ENCODE measurements at regions not wholly inside any gene's neighbourhood (a gene's known extent, or its start where the extent isn't known, plus 50 kb on each side); places are given as distances from the start of the nearest gene placed in this dataset.

DNA sequence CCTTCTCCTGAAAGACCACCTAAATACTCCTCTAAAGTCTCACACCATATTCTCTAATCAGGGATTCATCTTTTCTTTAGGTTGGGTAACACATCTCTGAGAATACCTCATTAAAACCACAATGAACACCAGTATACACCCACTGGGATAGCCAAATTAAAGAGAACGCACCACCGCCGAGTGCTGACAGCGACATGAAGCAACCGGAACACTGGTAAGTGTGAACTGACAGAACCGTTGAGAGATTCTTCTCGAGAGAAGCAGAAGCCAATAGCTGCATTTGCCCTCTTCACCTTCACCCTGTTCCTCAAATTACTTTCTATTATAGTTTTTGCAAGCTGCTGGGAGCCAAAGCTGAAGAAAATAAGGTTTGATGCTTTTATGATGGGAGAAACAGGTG, 318.5 kb downstream of the FBXO15 start:
- WGBS (ENCODE audit: insufficient coverage) = 96% methylated on average over 5 of the region's 7 CpGs
- no peak overlapping the region for H3K4me3 ChIP-seq (ENCODE audit: low read depth, low read length)
- H3K9me3 ChIP-seq (ENCODE audit: control insufficient read depth, insufficient read depth, low read length) = no peaks in the 10 kb centered on the region
- DNase-seq (ENCODE audit: low read depth in 4 of 6, low spot score in 6 of 6) = no peak
- H3K27me3 ChIP-seq (ENCODE audit: control insufficient read depth, insufficient read depth, low read length) = no peaks in the 10 kb centered on the region
- no peaks in the 10 kb centered on the region for H3K36me3 ChIP-seq (ENCODE audit: control insufficient read depth, insufficient read depth, low read length)
- H3K4me1 ChIP-seq (ENCODE audit: control insufficient read depth, insufficient read depth, low read length) = no peaks in the 10 kb centered on the region
- H3K27ac ChIP-seq (ENCODE audit: low read depth, low read length) = no peak overlapping the region

DNA sequence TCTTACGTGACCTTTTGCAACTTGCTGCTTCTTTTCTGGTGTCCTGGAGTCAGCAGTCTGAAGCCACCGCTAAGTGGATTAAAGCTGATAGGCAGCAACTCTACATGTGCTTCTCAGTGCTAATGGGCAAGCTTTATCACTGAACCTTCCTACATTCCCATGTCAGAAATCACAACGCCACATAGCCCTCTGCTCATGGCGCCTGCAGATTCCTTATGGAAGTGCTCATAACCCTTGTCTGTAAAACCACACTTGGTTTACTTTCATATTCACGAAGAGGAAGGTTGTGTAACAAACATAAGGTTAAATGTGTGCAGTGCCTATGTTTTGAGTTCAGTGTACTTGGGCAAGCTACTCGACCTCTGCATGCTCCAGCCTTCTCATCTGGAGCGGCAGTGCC, 319.8 kb downstream of the FBXO15 start:
- no peaks in the 10 kb centered on the region for H3K4me1 ChIP-seq (ENCODE audit: control insufficient read depth, insufficient read depth, low read length)
- H3K27ac ChIP-seq (ENCODE audit: low read depth, low read length) = no peak overlapping the region
- H3K36me3 ChIP-seq (ENCODE audit: control insufficient read depth, insufficient read depth, low read length) = no peaks in the 10 kb centered on the region
- H3K9me3 ChIP-seq (ENCODE audit: control insufficient read depth, insufficient read depth, low read length) = no peaks in the 10 kb centered on the region
- H3K4me3 ChIP-seq (ENCODE audit: low read depth, low read length) = no peak overlapping the region
- no peaks in the 10 kb centered on the region for H3K27me3 ChIP-seq (ENCODE audit: control insufficient read depth, insufficient read depth, low read length)
- no peak for DNase-seq (ENCODE audit: low read depth in 4 of 6, low spot score in 6 of 6)
- 83% methylated on average over 5 of the region's 7 CpGs for WGBS (ENCODE audit: insufficient coverage)

DNA sequence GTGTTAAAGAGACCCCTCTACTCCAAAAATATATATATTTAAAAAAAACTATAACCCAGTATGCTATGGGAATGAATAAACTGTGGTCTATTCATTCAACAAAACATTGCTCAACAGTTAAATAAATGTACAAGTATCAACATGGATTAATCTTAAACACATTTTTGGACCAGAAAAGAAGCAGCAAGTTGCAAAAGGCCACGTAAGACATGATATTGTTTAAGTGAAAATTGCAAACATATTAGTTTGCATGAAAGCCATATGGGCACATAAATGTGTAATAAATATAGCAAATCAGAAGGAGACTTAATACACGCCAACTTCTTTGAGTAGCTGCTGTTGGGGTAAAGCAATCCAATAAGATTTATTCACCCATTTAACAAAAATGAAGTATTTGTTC, 321.5 kb downstream of the FBXO15 start:
- no CpG with 5 or more reads among the region's 2 CpGs for WGBS (ENCODE audit: insufficient coverage)
- H3K4me3 ChIP-seq (ENCODE audit: low read depth, low read length) = no peak overlapping the region
- no peak overlapping the region for H3K27ac ChIP-seq (ENCODE audit: low read depth, low read length)
- H3K36me3 ChIP-seq (ENCODE audit: control insufficient read depth, insufficient read depth, low read length) = no peaks in the 10 kb centered on the region
- H3K4me1 ChIP-seq (ENCODE audit: control insufficient read depth, insufficient read depth, low read length) = no peaks in the 10 kb centered on the region
- H3K27me3 ChIP-seq (ENCODE audit: control insufficient read depth, insufficient read depth, low read length) = no peaks in the 10 kb centered on the region
- no peaks in the 10 kb centered on the region for H3K9me3 ChIP-seq (ENCODE audit: control insufficient read depth, insufficient read depth, low read length)
- DNase-seq (ENCODE audit: low read depth in 4 of 6, low spot score in 6 of 6) = no peak

DNA sequence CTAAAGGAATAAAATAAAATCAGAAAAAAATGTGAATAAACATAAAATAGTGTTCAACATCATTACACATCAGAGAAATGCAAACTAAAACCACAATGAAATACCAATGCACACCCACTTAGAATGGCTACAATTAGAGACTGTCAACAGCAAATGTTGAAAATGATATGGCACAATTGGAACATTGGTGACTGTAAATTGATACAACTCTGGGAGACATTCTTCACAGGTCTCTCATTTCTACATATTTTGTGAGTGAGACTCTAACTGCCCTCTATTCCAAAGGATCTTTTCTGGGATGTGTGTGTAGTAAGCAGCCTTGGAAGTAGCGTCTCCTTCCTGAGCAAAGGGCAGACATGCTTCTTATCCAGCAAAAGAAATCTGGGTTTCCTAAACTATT, 323.0 kb downstream of the FBXO15 start:
- Histone ChIP-seq H3K27me3 (ENCODE audit: control insufficient read depth, insufficient read depth, low read length) (no peaks in the 10 kb centered on the region), H3K4me1 (ENCODE audit: control insufficient read depth, insufficient read depth, low read length) (no peaks in the 10 kb centered on the region), H3K36me3 (ENCODE audit: control insufficient read depth, insufficient read depth, low read length) (no peaks in the 10 kb centered on the region), H3K4me3 (ENCODE audit: low read depth, low read length) (no peak overlapping the region), H3K9me3 (ENCODE audit: control insufficient read depth, insufficient read depth, low read length) (no peaks in the 10 kb centered on the region), H3K27ac (ENCODE audit: low read depth, low read length) (no peak overlapping the region)
- DNase-seq (ENCODE audit: low read depth in 4 of 6, low spot score in 6 of 6) = no peak
- WGBS (ENCODE audit: insufficient coverage) = no CpG with 5 or more reads among the region's 1 CpG

DNA sequence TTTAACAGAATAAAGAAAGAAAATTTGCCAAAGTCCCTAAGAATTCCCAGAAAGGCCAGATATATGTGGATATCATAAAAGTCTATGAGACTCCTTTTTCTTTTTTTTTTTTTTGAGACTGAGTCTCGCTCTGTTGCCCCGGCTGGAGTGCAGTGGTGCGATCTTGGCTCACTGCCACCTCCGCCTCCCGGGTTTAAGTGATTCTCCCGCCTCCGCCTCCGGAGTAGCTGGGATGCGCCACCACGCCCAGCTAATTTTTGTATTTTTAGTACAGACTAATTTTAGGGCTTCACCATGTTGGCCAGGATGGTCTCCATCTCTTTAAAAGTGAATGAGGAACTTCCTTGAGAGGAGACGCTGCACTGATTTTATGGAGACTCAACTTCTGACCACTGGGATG, 335.2 kb downstream of the FBXO15 start:
- H3K4me1 ChIP-seq (ENCODE audit: control insufficient read depth, insufficient read depth, low read length) = no peaks in the 10 kb centered on the region
- H3K27me3 ChIP-seq (ENCODE audit: control insufficient read depth, insufficient read depth, low read length) = no peaks in the 10 kb centered on the region
- no peaks in the 10 kb centered on the region for H3K9me3 ChIP-seq (ENCODE audit: control insufficient read depth, insufficient read depth, low read length)
- 100% methylated on average over 2 of the region's 11 CpGs for WGBS (ENCODE audit: insufficient coverage)
- no peaks in the 10 kb centered on the region for H3K36me3 ChIP-seq (ENCODE audit: control insufficient read depth, insufficient read depth, low read length)
- DNase-seq (ENCODE audit: low read depth in 4 of 6, low spot score in 6 of 6) = no peak
- no peak overlapping the region for H3K4me3 ChIP-seq (ENCODE audit: low read depth, low read length)
- no peak overlapping the region for H3K27ac ChIP-seq (ENCODE audit: low read depth, low read length)

DNA sequence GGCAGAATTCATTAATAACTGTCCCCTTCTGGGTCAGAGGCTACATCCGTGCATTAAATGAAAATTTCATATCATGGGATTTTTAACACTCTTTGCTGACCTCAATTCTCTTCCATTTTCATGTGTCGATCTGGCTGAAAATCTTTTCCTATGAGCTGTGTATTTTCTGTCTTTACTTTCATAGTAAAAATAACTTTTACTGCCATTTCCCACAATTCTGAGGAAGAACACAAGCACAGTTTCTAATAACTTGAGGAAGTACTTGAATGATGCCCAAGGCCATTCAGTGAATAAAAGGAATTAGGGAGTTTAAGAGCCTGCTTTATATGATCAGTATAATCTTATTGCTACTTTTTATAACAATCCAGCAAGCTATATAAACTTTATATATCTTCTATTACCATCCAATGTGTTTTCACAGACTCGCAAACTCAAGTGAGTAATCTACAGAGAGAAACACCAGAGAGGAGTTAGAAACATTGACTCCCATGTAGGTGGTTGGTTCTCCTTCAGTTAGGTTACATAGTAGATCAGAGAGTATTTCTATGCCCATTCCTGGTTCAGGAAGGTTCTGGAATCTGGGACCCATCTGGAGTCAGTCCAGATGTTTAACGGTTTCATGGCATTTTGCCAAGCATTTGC, 340.0 kb downstream of the FBXO15 start:
- H3K27ac ChIP-seq (ENCODE audit: low read depth, low read length) = no peak overlapping the region
- no peaks in the 10 kb centered on the region for H3K27me3 ChIP-seq (ENCODE audit: control insufficient read depth, insufficient read depth, low read length)
- 58% methylated on average over 2 of the region's 4 CpGs for WGBS (ENCODE audit: insufficient coverage)
- no peaks in the 10 kb centered on the region for H3K9me3 ChIP-seq (ENCODE audit: control insufficient read depth, insufficient read depth, low read length)
- no peak for DNase-seq (ENCODE audit: low read depth in 4 of 6, low spot score in 6 of 6)
- no peak overlapping the region for H3K4me3 ChIP-seq (ENCODE audit: low read depth, low read length)
- H3K36me3 ChIP-seq (ENCODE audit: control insufficient read depth, insufficient read depth, low read length) = no peaks in the 10 kb centered on the region
- H3K4me1 ChIP-seq (ENCODE audit: control insufficient read depth, insufficient read depth, low read length) = no peaks in the 10 kb centered on the region

DNA sequence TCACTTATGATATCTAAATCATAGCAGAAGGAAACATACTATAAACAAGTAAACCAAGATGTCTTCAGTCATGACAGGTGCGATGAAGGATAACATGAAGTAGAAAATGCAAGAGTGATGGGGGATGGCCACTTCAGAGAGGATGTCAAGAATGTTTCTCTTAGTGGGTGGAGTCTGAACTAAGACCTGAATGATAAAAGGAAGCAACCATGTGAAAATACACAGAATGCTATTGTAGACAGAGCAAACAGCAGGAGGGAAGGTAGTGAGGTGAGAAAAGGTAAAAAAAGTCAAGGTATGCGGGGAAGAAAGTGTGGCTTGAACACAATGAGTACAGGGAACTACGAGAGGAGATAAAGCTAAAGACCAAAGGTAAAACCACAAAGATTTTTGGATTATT, 341.6 kb downstream of the FBXO15 start:
- 65% methylated on average over 2 of the region's 3 CpGs for WGBS (ENCODE audit: insufficient coverage)
- no peaks in the 10 kb centered on the region for H3K27me3 ChIP-seq (ENCODE audit: control insufficient read depth, insufficient read depth, low read length)
- no peaks in the 10 kb centered on the region for H3K4me1 ChIP-seq (ENCODE audit: control insufficient read depth, insufficient read depth, low read length)
- H3K9me3 ChIP-seq (ENCODE audit: control insufficient read depth, insufficient read depth, low read length) = no peaks in the 10 kb centered on the region
- H3K27ac ChIP-seq (ENCODE audit: low read depth, low read length) = no peak overlapping the region
- DNase-seq (ENCODE audit: low read depth in 4 of 6, low spot score in 6 of 6) = no peak
- H3K4me3 ChIP-seq (ENCODE audit: low read depth, low read length) = no peak overlapping the region
- H3K36me3 ChIP-seq (ENCODE audit: control insufficient read depth, insufficient read depth, low read length) = no peaks in the 10 kb centered on the region

DNA sequence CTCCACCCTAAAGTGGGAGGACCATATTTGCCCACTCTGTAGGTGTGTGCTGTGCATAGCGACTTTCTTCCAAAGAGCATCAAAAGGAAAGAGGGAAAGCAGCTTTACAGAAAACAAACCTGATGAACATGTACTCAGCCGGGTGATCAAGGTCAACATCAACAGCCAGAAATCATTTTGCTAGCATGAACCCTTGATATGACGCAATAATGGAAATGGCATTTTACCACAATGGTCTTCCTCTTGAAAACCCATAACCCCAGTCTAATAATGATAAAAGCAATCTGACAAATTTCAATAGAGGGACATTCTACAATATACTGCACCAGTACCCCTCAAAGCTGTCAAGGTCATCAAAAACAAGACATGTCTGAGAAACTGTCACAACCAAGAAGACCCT, 350.2 kb downstream of the FBXO15 start:
- no peak for DNase-seq (ENCODE audit: low read depth in 4 of 6, low spot score in 6 of 6)
- Histone ChIP-seq H3K9me3 (ENCODE audit: control insufficient read depth, insufficient read depth, low read length) (no peaks in the 10 kb centered on the region), H3K27me3 (ENCODE audit: control insufficient read depth, insufficient read depth, low read length) (no peaks in the 10 kb centered on the region), H3K4me1 (ENCODE audit: control insufficient read depth, insufficient read depth, low read length) (no peaks in the 10 kb centered on the region), H3K4me3 (ENCODE audit: low read depth, low read length) (no peak overlapping the region), H3K36me3 (ENCODE audit: control insufficient read depth, insufficient read depth, low read length) (no peaks in the 10 kb centered on the region), H3K27ac (ENCODE audit: low read depth, low read length) (no peak overlapping the region)
- 97% methylated on average over 3 of the region's 3 CpGs for WGBS (ENCODE audit: insufficient coverage)

DNA sequence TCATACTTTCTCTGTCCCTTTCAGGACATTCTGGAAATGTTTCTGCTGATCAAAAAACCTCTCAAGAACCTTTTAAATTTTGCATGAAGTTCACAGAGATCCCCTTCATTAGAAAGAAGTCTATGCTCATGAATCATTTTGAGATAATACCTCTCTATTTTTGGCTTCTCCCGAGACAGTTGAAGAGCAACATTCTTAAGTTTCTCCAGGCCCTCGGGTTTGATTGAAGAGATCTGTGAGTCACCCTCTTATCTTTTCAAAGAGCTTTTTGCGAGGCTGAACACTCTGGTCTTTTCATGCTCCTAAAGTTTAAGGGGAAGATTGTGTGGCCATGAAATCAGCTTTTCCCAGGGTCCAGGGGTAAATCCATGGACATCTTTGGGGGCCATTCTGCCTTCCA, 354.2 kb downstream of the FBXO15 start:
- no CpG with 5 or more reads among the region's 3 CpGs for WGBS (ENCODE audit: insufficient coverage)
- no peak for DNase-seq (ENCODE audit: low read depth in 4 of 6, low spot score in 6 of 6)

DNA sequence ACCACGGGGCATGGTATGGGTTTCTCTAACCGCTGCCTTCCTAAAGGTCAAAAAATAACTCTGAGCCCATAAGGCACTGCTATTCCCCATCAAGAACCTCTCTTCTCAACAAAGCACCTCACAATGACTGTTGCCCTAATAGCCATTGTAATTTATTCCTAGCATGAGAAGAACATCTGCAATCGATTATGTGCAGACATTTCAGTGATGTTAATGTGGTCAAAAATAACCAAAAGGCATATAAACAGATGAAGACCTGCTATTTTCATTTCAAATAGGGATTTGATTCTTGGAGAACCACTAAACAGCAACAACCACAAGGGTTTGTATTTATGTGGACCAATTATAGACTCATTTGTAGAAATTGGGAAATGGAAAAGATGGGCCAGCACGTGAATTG, 356.6 kb downstream of the FBXO15 start:
- H3K27ac ChIP-seq (ENCODE audit: low read depth, low read length) = no peak overlapping the region
- no peaks in the 10 kb centered on the region for H3K4me1 ChIP-seq (ENCODE audit: control insufficient read depth, insufficient read depth, low read length)
- H3K27me3 ChIP-seq (ENCODE audit: control insufficient read depth, insufficient read depth, low read length) = no peaks in the 10 kb centered on the region
- no CpG with 5 or more reads among the region's 4 CpGs for WGBS (ENCODE audit: insufficient coverage)
- DNase-seq (ENCODE audit: low read depth in 4 of 6, low spot score in 6 of 6) = no peak
- H3K36me3 ChIP-seq (ENCODE audit: control insufficient read depth, insufficient read depth, low read length) = no peaks in the 10 kb centered on the region
- H3K9me3 ChIP-seq (ENCODE audit: control insufficient read depth, insufficient read depth, low read length) = no peaks in the 10 kb centered on the region
- no peak overlapping the region for H3K4me3 ChIP-seq (ENCODE audit: low read depth, low read length)

More for the DNA sequence above, 354.2 kb downstream of the FBXO15 start:
- Histone ChIP-seq H3K4me1 (ENCODE audit: control insufficient read depth, insufficient read depth, low read length) (no peaks in the 10 kb centered on the region), H3K4me3 (ENCODE audit: low read depth, low read length) (no peak overlapping the region), H3K27ac (ENCODE audit: low read depth, low read length) (no peak overlapping the region), H3K36me3 (ENCODE audit: control insufficient read depth, insufficient read depth, low read length) (no peaks in the 10 kb centered on the region), H3K9me3 (ENCODE audit: control insufficient read depth, insufficient read depth, low read length) (no peaks in the 10 kb centered on the region), H3K27me3 (ENCODE audit: control insufficient read depth, insufficient read depth, low read length) (no peaks in the 10 kb centered on the region)
